Liver (tissue), 8 donors: ENCODE measurements at regions not wholly inside any gene's neighbourhood (a gene's known extent, or its start where the extent isn't known, plus 50 kb on each side); places are given as distances from the start of the nearest gene placed in this dataset.

Experiments used
- DNase-seq: peaks from one replicate; pipeline ENCODE4 v3.0.0-alpha.2; 2017; ENCODE audit warnings: low spot score
- H3K27ac ChIP-seq, 2 donors: one replicate each; pipeline ENCODE4 v1.7.0; 2013; ENCODE audit warnings: inconsistent platforms in 2 of 2, low read length in 2 of 2, control low read depth in 1 of 2, low read depth in 1 of 2, mild to moderate bottlenecking in 1 of 2
- H3K27me3 ChIP-seq, 4 donors: one replicate each; pipeline versions ENCODE4 v1.6.1 to v1.7.0; 2013; ENCODE audit warnings: low read length in 3 of 4, inconsistent platforms in 1 of 4, mild to moderate bottlenecking in 1 of 4, moderate library complexity in 1 of 4; ENCODE audit not compliant: control insufficient read depth in 4 of 4, insufficient read depth in 4 of 4
- H3K36me3 ChIP-seq, 4 donors: one replicate each; pipeline versions ENCODE4 v1.6.1 to v1.7.0; 2013; ENCODE audit warnings: low read length in 3 of 4, mild to moderate bottlenecking in 3 of 4, low read depth in 1 of 4, moderate library complexity in 1 of 4; ENCODE audit not compliant: control insufficient read depth in 4 of 4, insufficient read depth in 3 of 4
- H3K4me1 ChIP-seq, 4 donors: one replicate each; pipeline versions ENCODE4 v1.6.1 to v1.7.0; 2013; ENCODE audit warnings: low read length in 3 of 4, mild to moderate bottlenecking in 3 of 4, moderate library complexity in 1 of 4; ENCODE audit not compliant: control insufficient read depth in 4 of 4, insufficient read depth in 4 of 4
- H3K4me3 ChIP-seq, 3 donors: one replicate each; pipeline versions ENCODE4 v1.6.1 to v1.7.0; 2013; ENCODE audit warnings: low read length in 3 of 3, control low read depth in 1 of 3, low read depth in 1 of 3, mild to moderate bottlenecking in 1 of 3
- H3K9ac ChIP-seq, 2 donors: one replicate each; pipeline ENCODE4 v1.7.0; 2013; ENCODE audit warnings: low read length in 2 of 2, mild to moderate bottlenecking in 2 of 2, moderate library complexity in 2 of 2, control low read depth in 1 of 2, low read depth in 1 of 2
- H3K9me3 ChIP-seq, 4 donors: one replicate each; pipeline versions ENCODE4 v1.6.1 to v1.7.0; 2013; ENCODE audit warnings: low read length in 3 of 4; ENCODE audit not compliant: control insufficient read depth in 4 of 4
- ATF3 ChIP-seq: IDR thresholded peaks from 2 replicates; pipeline ENCODE4 v1.6.1; 2016; ENCODE audit warnings: antibody characterized with exemption
- CTCF ChIP-seq: fragments of 150-350 bp; IDR thresholded peaks from 2 replicates; pipeline ENCODE4 v1.5.1; 2017; ENCODE audit warnings: improper control_type of control experiment, low read depth, low read length; ENCODE audit not compliant: missing input control
- EGR1 ChIP-seq, 2 donors: IDR thresholded peaks; 2 replicates each; pipeline ENCODE4 v1.6.1; 2016 to 2018; ENCODE audit warnings: antibody characterized with exemption in 2 of 2, low read depth in 2 of 2
- FOXA1 ChIP-seq: IDR thresholded peaks from 2 replicates; pipeline ENCODE4 v1.6.1; 2016; ENCODE audit warnings: antibody characterized with exemption
- FOXA2 ChIP-seq: IDR thresholded peaks from 2 replicates; pipeline ENCODE4 v1.6.1; 2016; ENCODE audit warnings: antibody characterized with exemption
- GABPA ChIP-seq, 2 donors: IDR thresholded peaks in 1 of 2; conservative IDR thresholded peaks in 1 of 2; 2 replicates each; pipeline ENCODE4 v1.6.1; 2016; ENCODE audit warnings: antibody characterized with exemption in 2 of 2, mild to moderate bottlenecking in 1 of 2, moderate library complexity in 1 of 2
- HNF4A ChIP-seq, 2 donors: conservative IDR thresholded peaks; 2 replicates each; pipeline ENCODE4 v1.6.1; 2016; ENCODE audit warnings: antibody characterized with exemption in 2 of 2, mild to moderate bottlenecking in 2 of 2
- HNF4G ChIP-seq: IDR thresholded peaks from 2 replicates; pipeline ENCODE4 v1.6.1; 2016; ENCODE audit warnings: antibody characterized with exemption
- JUND ChIP-seq, 2 donors: IDR thresholded peaks; 2 replicates each; pipeline ENCODE4 v1.6.1; 2016; ENCODE audit warnings: antibody characterized with exemption in 2 of 2
- MAX ChIP-seq: IDR thresholded peaks from 2 replicates; pipeline ENCODE4 v1.6.1; 2016; ENCODE audit warnings: antibody characterized with exemption
- NR2F2 ChIP-seq: IDR thresholded peaks from 2 replicates; pipeline ENCODE4 v1.6.1; 2016; ENCODE audit warnings: antibody characterized with exemption
- RAD21 ChIP-seq, 2 donors: IDR thresholded peaks; 2 replicates each; pipeline ENCODE4 v1.6.1; 2016; ENCODE audit warnings: antibody characterized with exemption in 2 of 2, mild to moderate bottlenecking in 2 of 2
- REST ChIP-seq: IDR thresholded peaks from 2 replicates; pipeline ENCODE4 v1.6.1; 2016; ENCODE audit warnings: antibody characterized with exemption, mild to moderate bottlenecking
- RXRA ChIP-seq, 2 donors: IDR thresholded peaks; 2 replicates each; pipeline ENCODE4 v1.6.1; 2017 to 2018; ENCODE audit warnings: antibody characterized with exemption in 2 of 2, mild to moderate bottlenecking in 1 of 2
- SP1 ChIP-seq: IDR thresholded peaks from 2 replicates; pipeline ENCODE4 v1.6.1; 2018; ENCODE audit warnings: antibody characterized with exemption, mild to moderate bottlenecking
- TAF1 ChIP-seq: conservative IDR thresholded peaks from 2 replicates; pipeline ENCODE4 v1.6.1; 2016; ENCODE audit warnings: antibody characterized with exemption, mild to moderate bottlenecking
- YY1 ChIP-seq: IDR thresholded peaks from 2 replicates; pipeline ENCODE4 v1.6.1; 2016; ENCODE audit warnings: antibody characterized with exemption, mild to moderate bottlenecking
- ZBTB33 ChIP-seq: IDR thresholded peaks from 2 replicates; pipeline ENCODE4 v1.6.1; 2016; ENCODE audit warnings: antibody characterized with exemption
- WGBS: extraction: QIAGEN DNeasy Blood & Tissue Kit; methylation state at CpG from one replicate; pipeline ENCODE4 v1.1.7; 2013; 5-methylcytosine and 5-hydroxymethylcytosine counted together
- donor health status: healthy.
- donor health status: healthy.
- donor health status: healthy.
- donor health status: healthy.
- donor health status: healthy.

- no peak for TF ChIP-seq ZBTB33
- TF ChIP-seq EGR1 (IDR thresholded peaks at IDR 0.05; ENCODE audit: low read depth in 2 of 2), result no peak
- TF ChIP-seq JUND (IDR thresholded peaks at IDR 0.05), result no peak
- TF ChIP-seq FOXA1, result no peak
- no peak for TF ChIP-seq TAF1
- no peak for TF ChIP-seq HNF4G
- TF ChIP-seq MAX, result no peak
Measured at GRCh38 chr18:56468396-56468795, 170.0 kb downstream of the TXNL1 start (continued).

- TF ChIP-seq RXRA (IDR thresholded peaks at IDR 0.05) (no peak), CTCF (no peak), TAF1 (no peak), SP1 (no peak), REST (no peak), FOXA2 (no peak), NR2F2 (no peak), ATF3 (no peak), YY1 (no peak), FOXA1 (no peak), ZBTB33 (no peak), HNF4A (conservative IDR thresholded peaks at IDR 0.05) (no peak), EGR1 (IDR thresholded peaks at IDR 0.05; ENCODE audit: low read depth in 2 of 2) (no peak), GABPA (IDR thresholded peaks at IDR 0.05 in 1 of 2, conservative IDR thresholded peaks at IDR 0.05 in 1 of 2) (no peak), RAD21 (IDR thresholded peaks at IDR 0.05) (no peak)
- WGBS, result 75% methylated on average over 1 of the region's 1 CpG
- H3K4me3 ChIP-seq, result no peak overlapping the region
- no peak for DNase-seq
- H3K4me1 ChIP-seq, result no peaks in the 10 kb centered on the region
- peaks cover 5 to 19% (median 10%) of the 10 kb centered on the region in 4 donors for H3K9me3 ChIP-seq
- H3K27ac ChIP-seq, result no peak overlapping the region
- H3K27me3 ChIP-seq, result no peaks in the 10 kb centered on the region
- H3K9ac ChIP-seq, result no peak overlapping the region
- H3K36me3 ChIP-seq, result no peaks in the 10 kb centered on the region
Measured at GRCh38 chr18:56462276-56462675, 176.1 kb downstream of the TXNL1 start.
